Medulla oblongata (tissue), 1 donor: ENCODE measurements at regions not wholly inside any gene's neighbourhood (a gene's known extent, or its start where the extent isn't known, plus 50 kb on each side); places are given as distances from the start of the nearest gene placed in this dataset.
A peak's percentile ranks its signal among the peaks of the same experiment; 100 is the strongest.

ENCODE experiments used
- DNase-seq: peaks from one replicate; pipeline ENCODE4 v3.0.0-alpha.2; 2015; ENCODE audit errors: extremely low spot score

GRCh38 chr3:137061186-137061585 lies 103.4 kb downstream of the IL20RB start:
- DNase-seq, result no peak

GRCh38 chr3:137062250-137062649 lies 104.5 kb downstream of the IL20RB start:
- DNase-seq, result no peak

- no peak for DNase-seq
These were observed 107.6 kb downstream of the IL20RB start for GRCh38 chr3:137065381-137065780.

- no peak for DNase-seq
These were observed 108.3 kb downstream of the IL20RB start for GRCh38 chr3:137066092-137066491.

GRCh38 chr3:137071104-137071503 lies 113.3 kb downstream of the IL20RB start:
- no peak for DNase-seq

- DNase-seq, result no peak
These were observed 117.2 kb downstream of the IL20RB start for GRCh38 chr3:137075020-137075419.

- DNase-seq, result no peak
These were observed 120.3 kb downstream of the IL20RB start for GRCh38 chr3:137078040-137078439.

- no peak for DNase-seq
These were observed 121.8 kb downstream of the IL20RB start for GRCh38 chr3:137079571-137079970.

GRCh38 chr3:137081711-137082110 lies 123.9 kb downstream of the IL20RB start:
- no peak for DNase-seq

- DNase-seq, result no peak
These were observed 125.0 kb downstream of the IL20RB start for GRCh38 chr3:137082763-137083162.

GRCh38 chr3:137083332-137083731 lies 125.5 kb downstream of the IL20RB start:
- DNase-seq, result no peak

GRCh38 chr3:137084586-137084985 lies 126.8 kb downstream of the IL20RB start:
- DNase-seq, result no peak

- DNase-seq, result no peak
These were observed 139.6 kb downstream of the IL20RB start for GRCh38 chr3:137097386-137097785.

- no peak for DNase-seq
These were observed 140.1 kb downstream of the IL20RB start for GRCh38 chr3:137097852-137098251.

- DNase-seq, result no peak
These were observed 141.8 kb downstream of the IL20RB start for GRCh38 chr3:137099364-137100219.

- no peak for DNase-seq
These were observed 142.5 kb downstream of the IL20RB start for GRCh38 chr3:137100326-137100725.

GRCh38 chr3:137103739-137104138 lies 146.0 kb downstream of the IL20RB start:
- DNase-seq, result no peak

- peak; percentile 90 for DNase-seq
These were observed 147.6 kb downstream of the IL20RB start for GRCh38 chr3:137105277-137105977.

- DNase-seq, result no peak
These were observed 148.9 kb downstream of the IL20RB start for GRCh38 chr3:137106612-137107240.

GRCh38 chr3:137108699-137109440 lies 151.1 kb downstream of the IL20RB start:
- no peak for DNase-seq

GRCh38 chr3:137110392-137110996 lies 152.7 kb downstream of the IL20RB start:
- DNase-seq, result peak; percentile 20
